ENCODE measurements at regions not wholly inside any gene's neighbourhood (a gene's known extent, or its start where the extent isn't known, plus 50 kb on each side); places are given as distances from the start of the nearest gene placed in this dataset.

GRCh38 chr17:419073-419735 lies 66.6 kb upstream of the RPH3AL start:
- Mint-ChIP-seq H3K4me3 (ENCODE audit: unreplicated experiment) (no peak overlapping the region), H3K9me3 (ENCODE audit: unreplicated experiment) (peaks cover 5% of the 10 kb centered on the region), H3K27ac (ENCODE audit: unreplicated experiment) (no peak overlapping the region), H3K27me3 (ENCODE audit: unreplicated experiment) (peaks cover 3% of the 10 kb centered on the region), H3K36me3 (ENCODE audit: unreplicated experiment) (peaks cover 6% of the 10 kb centered on the region), H3K4me1 (ENCODE audit: low read depth, unreplicated experiment) (no peaks in the 10 kb centered on the region)
- no peak for TF ChIP-seq CTCF (IDR thresholded peaks at IDR 0.05; ENCODE audit: partially characterized antibody, unreplicated experiment)
- DNase-seq, result no peak

- Mint-ChIP-seq H3K4me3 (ENCODE audit: unreplicated experiment) (no peak overlapping the region), H3K27me3 (ENCODE audit: unreplicated experiment) (peaks cover 3% of the 10 kb centered on the region), H3K36me3 (ENCODE audit: unreplicated experiment) (peaks cover 6% of the 10 kb centered on the region), H3K9me3 (ENCODE audit: unreplicated experiment) (peaks cover 5% of the 10 kb centered on the region), H3K27ac (ENCODE audit: unreplicated experiment) (no peak overlapping the region), H3K4me1 (ENCODE audit: low read depth, unreplicated experiment) (no peaks in the 10 kb centered on the region)
- DNase-seq, result no peak
- no peak for TF ChIP-seq CTCF (IDR thresholded peaks at IDR 0.05; ENCODE audit: partially characterized antibody, unreplicated experiment)
Observed at GRCh38 chr17:418421-418751, 65.8 kb upstream of the RPH3AL start.

- Mint-ChIP-seq H3K27me3 (ENCODE audit: unreplicated experiment) (peaks cover 3% of the 10 kb centered on the region), H3K4me3 (ENCODE audit: unreplicated experiment) (no peak overlapping the region), H3K4me1 (ENCODE audit: low read depth, unreplicated experiment) (no peaks in the 10 kb centered on the region), H3K9me3 (ENCODE audit: unreplicated experiment) (peaks cover 5% of the 10 kb centered on the region), H3K27ac (ENCODE audit: unreplicated experiment) (no peak overlapping the region), H3K36me3 (ENCODE audit: unreplicated experiment) (peaks cover 6% of the 10 kb centered on the region)
- no peak for DNase-seq
- TF ChIP-seq CTCF (IDR thresholded peaks at IDR 0.05; ENCODE audit: partially characterized antibody, unreplicated experiment), result no peak
Observed at GRCh38 chr17:417691-418420, 65.2 kb upstream of the RPH3AL start.

GRCh38 chr17:416293-417206 lies 63.9 kb upstream of the RPH3AL start:
- H3K4me1 Mint-ChIP-seq (ENCODE audit: low read depth, unreplicated experiment), result no peaks in the 10 kb centered on the region
- H3K27ac Mint-ChIP-seq (ENCODE audit: unreplicated experiment), result no peak overlapping the region
- H3K4me3 Mint-ChIP-seq (ENCODE audit: unreplicated experiment), result no peak overlapping the region
- peaks cover 5% of the 10 kb centered on the region for H3K9me3 Mint-ChIP-seq (ENCODE audit: unreplicated experiment)
- H3K36me3 Mint-ChIP-seq (ENCODE audit: unreplicated experiment), result peaks cover 6% of the 10 kb centered on the region
- peaks cover 3% of the 10 kb centered on the region for H3K27me3 Mint-ChIP-seq (ENCODE audit: unreplicated experiment)
- TF ChIP-seq CTCF (IDR thresholded peaks at IDR 0.05; ENCODE audit: partially characterized antibody, unreplicated experiment), result no peak
- no peak for DNase-seq

All from glutamatergic neuron (in vitro differentiated cells).